RWPE1 (cell line): ENCODE measurements at regions not wholly inside any gene's neighbourhood (a gene's known extent, or its start where the extent isn't known, plus 50 kb on each side); places are given as distances from the start of the nearest gene placed in this dataset.

ENCODE experiments used
- CTCF ChIA-PET: fragments of 350-600 bp; sonication (Branson Sonifier 250); formaldehyde crosslinking; extraction: SDS; loops from one replicate; lab custom pipeline; 2021; lab: Yijun Ruan, JAX
- POLR2A ChIA-PET: fragments of 400-600 bp; formaldehyde crosslinking; extraction: SDS; loops from one replicate; lab custom pipeline; 2020; ENCODE audit warnings: antibody characterized with exemption; ENCODE audit not compliant: low non-redundant PET; lab: Yijun Ruan, JAX
- DNase-seq: peaks from one replicate; pipeline ENCODE4 v3.0.0; 2012; ENCODE audit warnings: low spot score
- H3K27ac ChIP-seq: fragments of 450-650 bp; 2 replicates; pipeline ENCODE4 v1.5.1; 2017
- TF ChIP-seq, protein P1 (sequence below): fragments of 450-650 bp; conservative IDR thresholded peaks from 2 replicates; pipeline ENCODE4 v1.5.1; 2017; ENCODE audit warnings: low read depth, mild to moderate bottlenecking

DNA sequence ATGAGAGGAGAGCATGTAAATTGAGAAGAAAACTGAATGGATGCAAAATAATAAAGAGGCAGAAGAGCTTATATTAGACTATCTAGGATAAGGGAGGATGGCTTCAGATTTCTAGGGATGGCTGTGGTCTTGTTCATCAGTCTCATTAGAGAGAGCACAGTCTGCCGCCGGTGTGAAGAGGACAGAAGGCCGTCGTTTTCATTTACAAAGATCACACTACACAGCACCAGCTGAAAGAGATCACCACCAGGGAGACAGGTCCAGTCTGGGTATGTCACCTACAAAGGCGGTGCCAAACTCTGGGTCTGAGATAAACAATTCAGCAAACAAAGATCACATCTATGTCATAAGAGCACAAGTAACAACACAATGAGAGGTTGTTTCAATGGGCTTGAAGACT, 1222.3 kb upstream of the SLC10A2 start:
- POLR2A ChIA-PET = no interaction called here
- TF ChIP-seq, protein P1, sequence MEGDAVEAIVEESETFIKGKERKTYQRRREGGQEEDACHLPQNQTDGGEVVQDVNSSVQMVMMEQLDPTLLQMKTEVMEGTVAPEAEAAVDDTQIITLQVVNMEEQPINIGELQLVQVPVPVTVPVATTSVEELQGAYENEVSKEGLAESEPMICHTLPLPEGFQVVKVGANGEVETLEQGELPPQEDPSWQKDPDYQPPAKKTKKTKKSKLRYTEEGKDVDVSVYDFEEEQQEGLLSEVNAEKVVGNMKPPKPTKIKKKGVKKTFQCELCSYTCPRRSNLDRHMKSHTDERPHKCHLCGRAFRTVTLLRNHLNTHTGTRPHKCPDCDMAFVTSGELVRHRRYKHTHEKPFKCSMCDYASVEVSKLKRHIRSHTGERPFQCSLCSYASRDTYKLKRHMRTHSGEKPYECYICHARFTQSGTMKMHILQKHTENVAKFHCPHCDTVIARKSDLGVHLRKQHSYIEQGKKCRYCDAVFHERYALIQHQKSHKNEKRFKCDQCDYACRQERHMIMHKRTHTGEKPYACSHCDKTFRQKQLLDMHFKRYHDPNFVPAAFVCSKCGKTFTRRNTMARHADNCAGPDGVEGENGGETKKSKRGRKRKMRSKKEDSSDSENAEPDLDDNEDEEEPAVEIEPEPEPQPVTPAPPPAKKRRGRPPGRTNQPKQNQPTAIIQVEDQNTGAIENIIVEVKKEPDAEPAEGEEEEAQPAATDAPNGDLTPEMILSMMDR = no peak
- no peak for DNase-seq
- no peak overlapping the region for H3K27ac ChIP-seq
- CTCF ChIA-PET = no interaction called here

DNA sequence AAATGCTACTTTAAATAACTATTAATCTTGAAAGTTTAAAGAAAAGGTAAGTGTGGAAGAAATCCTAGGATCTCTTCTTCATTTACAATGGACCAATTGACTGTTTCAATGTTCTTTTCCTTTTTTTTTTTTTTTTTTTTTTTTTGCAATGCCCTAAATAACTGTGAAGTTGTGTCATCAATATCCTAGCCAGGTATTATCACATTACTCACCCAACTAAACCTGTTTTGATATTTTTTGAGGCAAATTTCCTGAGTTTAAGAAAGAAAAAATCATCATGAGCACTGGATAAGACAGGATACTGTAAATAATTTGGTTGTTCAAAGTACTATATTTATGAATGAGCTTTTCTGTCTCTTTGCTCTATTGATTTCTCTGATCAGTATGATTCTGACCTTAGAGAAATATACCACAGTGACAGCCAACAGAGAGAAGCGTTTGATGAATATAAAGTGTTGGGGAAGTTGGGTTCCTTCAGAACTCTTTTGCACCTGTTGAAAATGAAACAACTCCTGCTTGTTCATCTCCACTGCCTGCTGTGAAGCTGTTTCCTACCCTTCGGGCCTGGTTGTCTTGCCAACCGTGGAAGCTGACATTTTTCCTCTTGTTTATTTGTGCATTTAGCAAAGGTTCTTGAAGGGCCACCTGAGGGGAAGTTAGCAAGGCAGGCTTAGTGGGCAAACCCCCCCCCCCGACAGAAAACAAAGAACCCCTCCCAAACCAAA, 1220.5 kb upstream of the SLC10A2 start:
- TF ChIP-seq, protein P1 = no peak
- POLR2A ChIA-PET = no interaction called here
- CTCF ChIA-PET = no interaction called here
- peak; percentile 5 for DNase-seq
- no peak overlapping the region for H3K27ac ChIP-seq

DNA sequence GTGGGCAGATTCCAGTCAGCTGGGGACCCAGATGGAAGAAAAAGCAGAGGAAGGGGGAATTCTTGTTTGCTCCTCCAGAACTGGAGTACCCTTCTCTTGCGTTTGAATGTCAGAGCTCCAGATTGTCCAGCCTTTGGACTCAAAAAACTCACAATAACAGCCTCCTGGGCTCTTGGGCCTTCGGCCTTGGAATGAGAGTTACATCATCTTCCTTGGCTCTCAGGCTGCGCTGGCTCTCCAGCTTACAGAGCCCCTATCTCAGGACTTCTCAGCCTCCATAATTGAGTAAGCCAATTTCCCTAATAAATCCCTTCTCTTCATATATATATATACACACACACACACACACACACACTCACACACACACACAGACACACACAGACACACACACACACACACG, 1215.7 kb upstream of the SLC10A2 start:
- CTCF ChIA-PET = no interaction called here
- no peak overlapping the region for H3K27ac ChIP-seq
- TF ChIP-seq, protein P1 = no peak
- no peak for DNase-seq
- POLR2A ChIA-PET = no interaction called here

- no peak for DNase-seq
- ChIA-PET CTCF (no interaction called here), POLR2A (no interaction called here)
- TF ChIP-seq, protein P1 = no peak
- no peak overlapping the region for H3K27ac ChIP-seq
Measured at GRCh38 chr13:104270731-104271130, 1204.5 kb upstream of the SLC10A2 start.

DNA sequence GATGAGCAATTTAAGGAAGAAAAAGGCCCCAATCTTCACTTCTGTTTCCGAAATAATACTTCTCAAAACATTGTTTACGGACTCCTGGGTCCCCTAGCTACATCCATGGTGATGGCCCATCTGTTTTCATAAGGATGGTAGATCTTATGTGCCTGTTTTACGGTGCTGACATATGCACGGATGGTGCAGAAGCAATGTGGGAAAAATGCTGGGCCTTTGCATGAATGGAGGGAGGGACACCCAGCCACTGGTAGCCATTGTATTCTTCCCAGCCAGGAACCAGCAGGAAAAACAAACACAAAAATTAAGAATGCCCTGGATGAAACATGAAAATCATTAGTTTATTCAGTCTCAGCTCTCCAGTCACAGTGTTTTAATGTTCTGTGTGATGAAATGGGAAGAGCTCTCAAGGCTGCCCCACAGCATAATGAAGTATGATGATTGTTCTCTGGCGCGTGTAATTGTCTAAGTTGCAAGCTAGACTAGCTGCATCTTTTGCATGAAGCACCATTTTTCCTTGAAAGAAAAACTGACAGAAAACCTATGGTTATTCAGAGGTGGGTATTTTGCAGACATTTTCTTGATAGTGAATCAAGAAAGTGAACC, 1201.1 kb upstream of the SLC10A2 start:
- CTCF ChIA-PET = interaction anchor here (0.7 kb wide), 1 partner anchor 511 kb away, joined by 14 read pairs; no protein-coding TSS in a partner anchor
- no peak for DNase-seq
- H3K27ac ChIP-seq = no peak overlapping the region
- TF ChIP-seq, protein P1 = no peak
- POLR2A ChIA-PET = no interaction called here

GRCh38 chr13:104256701-104257100, 1190.5 kb upstream of the SLC10A2 start:
- CTCF ChIA-PET = no interaction called here
- POLR2A ChIA-PET = no interaction called here
- no peak overlapping the region for H3K27ac ChIP-seq
- DNase-seq = no peak
- TF ChIP-seq, protein P1 = no peak
